Stimulated activated CD4-positive, alpha-beta T cell treated with anti-CD3 and anti-CD28 coated beads, Interleukin-4, amount 100 ng/mL, for 4 hours (primary cell): ENCODE measurements at regions not wholly inside any gene's neighbourhood (a gene's known extent, or its start where the extent isn't known, plus 50 kb on each side); places are given as distances from the start of the nearest gene placed in this dataset.

Source experiments
- DNase-seq, 2 experiments: peaks; one replicate each; pipeline ENCODE4 v3.0.0-alpha.2; 2020

- DNase-seq, result no peak
These were observed 302.4 kb upstream of the NEBL start for GRCh38 chr10:21199501-21199900.

GRCh38 chr10:21197838-21198237 is 300.7 kb upstream of the NEBL start:
- DNase-seq, result no peak

- DNase-seq, result no peak
These were observed 299.8 kb upstream of the NEBL start for GRCh38 chr10:21196822-21197395.

GRCh38 chr10:21195252-21195651 is 298.1 kb upstream of the NEBL start:
- DNase-seq, result no peak

- no peak for DNase-seq
These were observed 297.4 kb upstream of the NEBL start for GRCh38 chr10:21194510-21194993.

- no peak for DNase-seq
These were observed 296.1 kb upstream of the NEBL start for GRCh38 chr10:21193196-21193595.

GRCh38 chr10:21191512-21191911 is 294.4 kb upstream of the NEBL start:
- DNase-seq, result no peak

GRCh38 chr10:21184984-21185383 is 287.9 kb upstream of the NEBL start:
- no peak for DNase-seq

- DNase-seq, result no peak
These were observed 287.1 kb upstream of the NEBL start for GRCh38 chr10:21184216-21184615.

- DNase-seq, result no peak
These were observed 285.9 kb upstream of the NEBL start for GRCh38 chr10:21183025-21183424.

- DNase-seq, result no peak
These were observed 284.3 kb upstream of the NEBL start for GRCh38 chr10:21181451-21181850.

- no peak for DNase-seq
These were observed 283.5 kb upstream of the NEBL start for GRCh38 chr10:21180604-21181003.

- DNase-seq, result no peak
These were observed 279.9 kb upstream of the NEBL start for GRCh38 chr10:21176934-21177480.

- no peak for DNase-seq
These were observed 278.7 kb upstream of the NEBL start for GRCh38 chr10:21175797-21176196.

- no peak for DNase-seq
These were observed 277.8 kb upstream of the NEBL start for GRCh38 chr10:21174715-21175495.

- peak; percentile 23 to 36 for DNase-seq
These were observed 276.9 kb upstream of the NEBL start for GRCh38 chr10:21173802-21174714.

- DNase-seq, result no peak
These were observed 276.1 kb upstream of the NEBL start for GRCh38 chr10:21172930-21173801.

- DNase-seq, result no peak
These were observed 275.4 kb upstream of the NEBL start for GRCh38 chr10:21172542-21172929.

GRCh38 chr10:21171936-21172541 is 274.9 kb upstream of the NEBL start:
- no peak for DNase-seq

- no peak for DNase-seq
These were observed 274.3 kb upstream of the NEBL start for GRCh38 chr10:21171197-21171935.

GRCh38 chr10:21170216-21170615 is 273.1 kb upstream of the NEBL start:
- DNase-seq, result no peak
